AG04449 (cell line): ENCODE measurements at regions not wholly inside any gene's neighbourhood (a gene's known extent, or its start where the extent isn't known, plus 50 kb on each side); places are given as distances from the start of the nearest gene placed in this dataset.

ENCODE experiments used
- CTCF ChIA-PET: fragments of 350-600 bp; formaldehyde crosslinking; extraction: SDS; loops from one replicate; lab custom pipeline; 2021; ENCODE audit warnings: antibody characterized with exemption; lab: Yijun Ruan, JAX
- POLR2A ChIA-PET: fragments of 400-600, 350-600 bp; formaldehyde crosslinking; extraction: SDS; loops from one replicate; lab custom pipeline; 2020; ENCODE audit warnings: antibody characterized with exemption, inconsistent platforms; lab: Yijun Ruan, JAX
- DNase-seq: peaks from one replicate; pipeline ENCODE4 v3.0.0-alpha.2; 2010; ENCODE audit warnings: low read depth, low spot score
- H3K4me3 ChIP-seq: 2 replicates; pipeline ENCODE4 v1.5.1; 2011; ENCODE audit warnings: low read depth, mild to moderate bottlenecking, control low read depth, low read length
- TF ChIP-seq, protein P1 (sequence below): IDR thresholded peaks from one replicate; pipeline ENCODE4 v1.5.1; 2011; ENCODE audit warnings: mild to moderate bottlenecking, moderate library complexity, low read length, control low read depth, inconsistent platforms; ENCODE audit not compliant: insufficient read depth; ENCODE audit errors: missing control alignments

DNA sequence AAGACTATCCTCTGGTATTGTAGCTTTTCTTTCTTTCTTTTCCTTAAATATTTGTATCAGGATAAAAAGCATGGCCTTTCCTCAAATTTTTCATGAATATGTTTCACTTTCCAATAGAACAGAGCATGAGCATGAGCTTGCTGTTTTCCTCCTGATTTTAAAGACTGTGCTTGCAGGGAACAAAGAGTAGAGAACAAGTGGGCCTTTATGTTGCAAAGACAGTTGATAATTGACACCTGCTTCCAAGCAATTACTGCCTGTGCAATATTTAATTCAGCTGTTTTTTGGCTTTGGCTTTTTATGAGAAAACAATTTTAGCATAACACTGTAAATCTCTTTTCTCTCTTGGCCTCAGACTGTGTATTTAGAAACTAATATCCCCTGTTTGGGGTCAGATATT lies 263.6 kb upstream of the AZI2 start:
- DNase-seq, result no peak
- ChIA-PET POLR2A (no interaction called here), CTCF (no interaction called here)
- TF ChIP-seq, protein P1, sequence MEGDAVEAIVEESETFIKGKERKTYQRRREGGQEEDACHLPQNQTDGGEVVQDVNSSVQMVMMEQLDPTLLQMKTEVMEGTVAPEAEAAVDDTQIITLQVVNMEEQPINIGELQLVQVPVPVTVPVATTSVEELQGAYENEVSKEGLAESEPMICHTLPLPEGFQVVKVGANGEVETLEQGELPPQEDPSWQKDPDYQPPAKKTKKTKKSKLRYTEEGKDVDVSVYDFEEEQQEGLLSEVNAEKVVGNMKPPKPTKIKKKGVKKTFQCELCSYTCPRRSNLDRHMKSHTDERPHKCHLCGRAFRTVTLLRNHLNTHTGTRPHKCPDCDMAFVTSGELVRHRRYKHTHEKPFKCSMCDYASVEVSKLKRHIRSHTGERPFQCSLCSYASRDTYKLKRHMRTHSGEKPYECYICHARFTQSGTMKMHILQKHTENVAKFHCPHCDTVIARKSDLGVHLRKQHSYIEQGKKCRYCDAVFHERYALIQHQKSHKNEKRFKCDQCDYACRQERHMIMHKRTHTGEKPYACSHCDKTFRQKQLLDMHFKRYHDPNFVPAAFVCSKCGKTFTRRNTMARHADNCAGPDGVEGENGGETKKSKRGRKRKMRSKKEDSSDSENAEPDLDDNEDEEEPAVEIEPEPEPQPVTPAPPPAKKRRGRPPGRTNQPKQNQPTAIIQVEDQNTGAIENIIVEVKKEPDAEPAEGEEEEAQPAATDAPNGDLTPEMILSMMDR, result no peak
- H3K4me3 ChIP-seq, result no peak overlapping the region

DNA sequence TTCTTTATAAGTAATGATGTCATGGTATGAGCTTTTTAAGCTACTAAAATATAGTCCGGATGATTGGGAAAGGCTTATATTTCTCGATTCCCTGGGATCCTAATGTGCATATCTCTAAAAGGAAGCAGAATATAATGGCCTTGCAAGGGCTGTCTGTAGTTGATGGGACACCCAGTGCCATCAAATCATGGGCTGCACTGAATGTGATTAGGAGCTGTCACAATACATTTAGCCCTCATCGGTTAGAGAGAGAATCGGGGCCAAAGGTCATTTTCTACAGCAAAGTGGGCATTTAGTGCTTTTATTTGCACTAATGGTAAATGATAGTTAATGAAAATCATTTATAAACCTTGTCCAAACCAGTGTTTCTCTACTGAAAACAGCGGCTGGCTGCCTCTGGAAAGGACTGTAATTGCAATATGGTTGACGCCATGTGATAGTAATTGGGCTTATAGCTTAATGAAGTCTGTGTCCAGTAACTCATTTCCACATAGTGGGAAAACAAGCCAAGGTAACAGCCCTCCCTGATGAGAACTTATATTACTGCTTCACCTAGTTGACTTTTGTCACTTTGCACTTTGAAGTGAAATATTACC lies 265.0 kb upstream of the AZI2 start:
- CTCF ChIA-PET, result no interaction called here
- TF ChIP-seq, protein P1, result no peak
- no peak overlapping the region for H3K4me3 ChIP-seq
- POLR2A ChIA-PET, result no interaction called here
- DNase-seq, result no peak

GRCh38 chr3:28615071-28615470 lies 266.4 kb upstream of the AZI2 start:
- POLR2A ChIA-PET, result no interaction called here
- TF ChIP-seq, protein P1, result no peak
- H3K4me3 ChIP-seq, result no peak overlapping the region
- CTCF ChIA-PET, result no interaction called here
- DNase-seq, result no peak

DNA sequence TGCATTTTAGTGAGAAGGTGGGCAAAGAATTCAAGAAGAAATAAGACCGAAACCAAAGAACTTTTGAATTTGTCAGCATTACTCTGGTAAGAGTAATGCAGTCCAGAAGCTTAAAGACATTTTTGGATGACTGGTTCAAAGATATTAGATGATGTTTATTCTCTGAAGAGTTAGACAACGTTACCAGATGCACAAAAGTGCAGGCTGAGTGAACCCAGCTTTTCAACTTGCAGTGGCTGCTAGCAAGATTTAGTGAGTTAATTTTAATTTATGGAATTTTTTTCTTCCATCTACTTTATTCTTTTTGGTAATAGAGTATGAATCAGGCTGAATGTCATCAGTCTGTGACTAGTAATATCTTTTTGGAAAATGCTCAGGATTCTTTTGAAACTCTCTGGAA lies 267.3 kb upstream of the AZI2 start:
- no peak for DNase-seq
- POLR2A ChIA-PET, result no interaction called here
- TF ChIP-seq, protein P1, result no peak
- no peak overlapping the region for H3K4me3 ChIP-seq
- CTCF ChIA-PET, result no interaction called here

- H3K4me3 ChIP-seq, result no peak overlapping the region
- TF ChIP-seq, protein P1, result no peak
- POLR2A ChIA-PET, result no interaction called here
- CTCF ChIA-PET, result no interaction called here
- DNase-seq, result no peak
Measured at GRCh38 chr3:28617821-28618220, 269.2 kb upstream of the AZI2 start.

- no peak for DNase-seq
- TF ChIP-seq, protein P1, result no peak
- H3K4me3 ChIP-seq, result no peak overlapping the region
- POLR2A ChIA-PET, result no interaction called here
- CTCF ChIA-PET, result interaction anchor here (0.9 kb wide), 1 partner anchor 45 kb away, joined by 3 read pairs; no protein-coding TSS in a partner anchor
Measured at GRCh38 chr3:28623106-28623505, 274.5 kb upstream of the AZI2 start.
